ENCODE measurements at regions not wholly inside any gene's neighbourhood (a gene's known extent, or its start where the extent isn't known, plus 50 kb on each side); places are given as distances from the start of the nearest gene placed in this dataset.

DNA sequence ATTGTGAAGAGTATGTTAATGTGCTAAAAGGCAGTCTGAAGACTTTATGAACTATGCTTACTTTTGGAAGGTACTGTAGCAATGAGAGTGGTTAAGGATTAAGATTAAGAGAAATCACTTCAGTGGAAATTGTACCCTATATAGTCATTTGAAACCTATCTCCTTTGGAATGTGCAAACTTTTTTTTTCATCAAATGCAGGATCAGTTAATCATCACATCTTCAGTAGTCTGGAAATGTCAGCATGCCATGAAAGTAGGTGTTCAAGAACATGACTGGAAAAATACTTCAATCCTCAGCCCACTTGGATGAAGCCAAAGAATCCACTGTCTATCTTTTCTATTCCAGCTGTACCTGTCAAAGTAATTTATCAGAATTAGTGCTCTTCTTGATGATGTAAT is 157.8 kb upstream of the TMEM161B start:
- Histone ChIP-seq H3K27ac (no peak overlapping the region), H3K27me3 (replicated peaks) (no peaks in the 10 kb centered on the region), H3K36me3 (replicated peaks) (no peaks in the 10 kb centered on the region), H3K4me3 (ENCODE audit: low read depth, low read length) (no peak overlapping the region)
- DNase-seq, result no peak
- in situ Hi-C loops (cut with HindIII; ENCODE audit: low pct_ligation_motif_present, low sequenced_read_pairs), result no loop called here
- TF ChIP-seq, protein P1, sequence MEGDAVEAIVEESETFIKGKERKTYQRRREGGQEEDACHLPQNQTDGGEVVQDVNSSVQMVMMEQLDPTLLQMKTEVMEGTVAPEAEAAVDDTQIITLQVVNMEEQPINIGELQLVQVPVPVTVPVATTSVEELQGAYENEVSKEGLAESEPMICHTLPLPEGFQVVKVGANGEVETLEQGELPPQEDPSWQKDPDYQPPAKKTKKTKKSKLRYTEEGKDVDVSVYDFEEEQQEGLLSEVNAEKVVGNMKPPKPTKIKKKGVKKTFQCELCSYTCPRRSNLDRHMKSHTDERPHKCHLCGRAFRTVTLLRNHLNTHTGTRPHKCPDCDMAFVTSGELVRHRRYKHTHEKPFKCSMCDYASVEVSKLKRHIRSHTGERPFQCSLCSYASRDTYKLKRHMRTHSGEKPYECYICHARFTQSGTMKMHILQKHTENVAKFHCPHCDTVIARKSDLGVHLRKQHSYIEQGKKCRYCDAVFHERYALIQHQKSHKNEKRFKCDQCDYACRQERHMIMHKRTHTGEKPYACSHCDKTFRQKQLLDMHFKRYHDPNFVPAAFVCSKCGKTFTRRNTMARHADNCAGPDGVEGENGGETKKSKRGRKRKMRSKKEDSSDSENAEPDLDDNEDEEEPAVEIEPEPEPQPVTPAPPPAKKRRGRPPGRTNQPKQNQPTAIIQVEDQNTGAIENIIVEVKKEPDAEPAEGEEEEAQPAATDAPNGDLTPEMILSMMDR (IDR thresholded peaks at IDR 0.05; ENCODE audit: low read depth, low read length, missing control alignments), result no peak

DNA sequence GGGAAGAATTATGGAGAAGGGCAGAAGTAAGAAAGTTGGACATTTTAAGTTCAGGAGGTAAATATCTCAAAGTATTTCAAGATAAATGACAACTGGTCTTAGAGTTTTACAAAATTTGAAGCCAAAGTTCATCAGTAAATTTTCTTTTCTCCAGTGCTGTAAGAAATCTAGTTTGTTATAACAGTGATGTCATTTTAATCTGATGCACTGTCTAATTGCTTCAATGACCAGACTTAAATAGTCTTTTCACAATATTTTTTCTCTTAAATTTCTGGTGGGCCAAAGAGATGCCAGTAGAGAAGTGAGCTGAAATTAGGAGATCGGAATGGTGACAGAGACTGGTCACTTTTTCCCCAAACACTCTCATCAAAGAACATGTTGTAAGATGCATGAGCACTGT is 156.5 kb upstream of the TMEM161B start:
- TF ChIP-seq, protein P1 (IDR thresholded peaks at IDR 0.05; ENCODE audit: low read depth, low read length, missing control alignments), result no peak
- Histone ChIP-seq H3K36me3 (replicated peaks) (no peaks in the 10 kb centered on the region), H3K4me3 (ENCODE audit: low read depth, low read length) (no peak overlapping the region), H3K27ac (no peak overlapping the region), H3K27me3 (replicated peaks) (no peaks in the 10 kb centered on the region)
- in situ Hi-C loops (cut with HindIII; ENCODE audit: low pct_ligation_motif_present, low sequenced_read_pairs), result no loop called here
- DNase-seq, result no peak

DNA sequence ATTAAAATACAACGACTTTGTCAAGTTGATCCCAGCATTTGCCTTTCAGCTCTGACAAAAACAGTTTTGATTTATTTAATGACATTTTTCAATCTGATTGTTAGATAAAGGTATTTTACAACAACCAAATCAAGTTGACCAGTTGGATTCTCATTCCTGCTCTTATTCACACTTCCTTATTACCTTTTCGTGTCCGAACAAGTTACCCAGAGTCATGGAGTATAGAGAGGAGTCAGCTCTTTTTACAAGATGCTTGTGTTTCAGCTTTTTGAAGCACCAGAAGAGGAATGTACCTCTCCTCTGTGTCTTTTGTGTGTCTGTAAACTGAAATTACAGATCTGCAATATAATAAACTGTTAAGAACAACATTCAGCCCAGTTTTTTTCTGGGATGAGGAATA is 151.3 kb upstream of the TMEM161B start:
- TF ChIP-seq, protein P1 (IDR thresholded peaks at IDR 0.05; ENCODE audit: low read depth, low read length, missing control alignments), result no peak
- Histone ChIP-seq H3K36me3 (replicated peaks) (no peaks in the 10 kb centered on the region), H3K27me3 (replicated peaks) (no peaks in the 10 kb centered on the region), H3K4me3 (ENCODE audit: low read depth, low read length) (no peak overlapping the region), H3K27ac (no peak overlapping the region)
- in situ Hi-C loops (cut with HindIII; ENCODE audit: low pct_ligation_motif_present, low sequenced_read_pairs), result no loop called here
- no peak for DNase-seq

DNA sequence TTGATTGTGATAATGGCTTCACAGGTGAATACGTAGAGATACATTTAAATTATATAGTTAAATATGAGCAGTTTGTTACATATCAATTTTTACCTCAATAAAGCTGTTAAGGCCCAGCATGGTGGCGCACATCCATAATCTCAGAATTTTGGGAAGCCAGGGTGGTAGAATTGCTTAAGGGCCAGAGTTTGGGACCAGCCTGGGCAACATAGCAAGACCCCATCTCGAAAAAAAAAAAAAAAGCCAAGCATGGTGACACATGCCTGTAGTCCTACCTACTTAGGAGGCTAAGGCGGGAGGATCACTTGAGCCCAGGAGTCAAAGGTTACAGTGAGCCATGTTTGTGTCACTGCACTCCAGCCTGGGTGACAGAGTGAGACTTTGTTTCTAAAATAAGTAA is 138.7 kb upstream of the TMEM161B start:
- Histone ChIP-seq H3K27ac (no peak overlapping the region), H3K4me3 (ENCODE audit: low read depth, low read length) (no peak overlapping the region), H3K27me3 (replicated peaks) (no peaks in the 10 kb centered on the region), H3K36me3 (replicated peaks) (no peaks in the 10 kb centered on the region)
- in situ Hi-C loops (cut with HindIII; ENCODE audit: low pct_ligation_motif_present, low sequenced_read_pairs), result no loop called here
- no peak for DNase-seq
- TF ChIP-seq, protein P1 (IDR thresholded peaks at IDR 0.05; ENCODE audit: low read depth, low read length, missing control alignments), result no peak

DNA sequence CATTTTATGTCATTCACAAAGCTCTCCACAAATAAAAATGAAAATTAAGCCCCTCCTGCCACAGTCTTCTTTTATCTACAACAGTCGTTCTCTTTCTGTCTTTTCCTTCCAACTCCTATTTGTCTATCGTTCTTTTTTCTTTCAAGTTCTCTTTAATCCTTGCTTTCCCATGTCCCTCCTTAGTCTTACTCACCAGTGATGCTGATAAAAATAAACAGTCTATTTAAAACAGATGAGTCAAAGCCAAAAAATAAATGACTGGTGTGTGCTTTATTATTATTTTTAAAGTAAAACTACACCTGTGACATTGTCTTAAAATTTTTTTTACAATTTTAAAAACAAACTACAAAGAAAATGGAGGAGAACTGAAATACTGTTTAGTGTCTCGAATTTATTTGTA is 137.1 kb upstream of the TMEM161B start:
- Histone ChIP-seq H3K4me3 (ENCODE audit: low read depth, low read length) (no peak overlapping the region), H3K27me3 (replicated peaks) (no peaks in the 10 kb centered on the region), H3K27ac (no peak overlapping the region), H3K36me3 (replicated peaks) (no peaks in the 10 kb centered on the region)
- TF ChIP-seq, protein P1 (IDR thresholded peaks at IDR 0.05; ENCODE audit: low read depth, low read length, missing control alignments), result no peak
- in situ Hi-C loops (cut with HindIII; ENCODE audit: low pct_ligation_motif_present, low sequenced_read_pairs), result no loop called here
- no peak for DNase-seq

DNA sequence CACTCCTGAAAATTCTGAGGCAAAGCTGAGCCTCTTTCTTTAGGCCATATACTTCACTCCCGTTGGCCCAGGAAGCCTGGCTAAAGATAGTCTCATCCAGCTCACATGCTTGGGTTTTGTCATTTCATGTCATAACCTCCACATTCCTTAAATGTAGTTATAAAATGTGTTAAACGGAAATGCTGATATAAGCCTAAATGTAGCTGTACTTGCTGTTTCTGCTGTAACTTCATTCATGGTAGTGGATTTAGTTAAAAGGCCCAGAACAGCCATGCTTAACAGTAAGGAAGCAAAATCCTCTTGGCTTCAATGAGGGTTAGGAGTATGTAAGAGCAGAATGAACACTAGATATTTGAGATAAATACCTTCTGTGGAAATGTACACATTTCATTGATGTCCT is 135.8 kb upstream of the TMEM161B start:
- in situ Hi-C loops (cut with HindIII; ENCODE audit: low pct_ligation_motif_present, low sequenced_read_pairs), result no loop called here
- TF ChIP-seq, protein P1 (IDR thresholded peaks at IDR 0.05; ENCODE audit: low read depth, low read length, missing control alignments), result no peak
- no peak overlapping the region for H3K27ac ChIP-seq
- DNase-seq, result no peak
- no peaks in the 10 kb centered on the region for H3K27me3 ChIP-seq (replicated peaks)
- H3K4me3 ChIP-seq (ENCODE audit: low read depth, low read length), result no peak overlapping the region
- no peaks in the 10 kb centered on the region for H3K36me3 ChIP-seq (replicated peaks)

Measured in brain microvascular endothelial cell (primary cell).